AG04449 (cell line): ENCODE measurements at regions not wholly inside any gene's neighbourhood (a gene's known extent, or its start where the extent isn't known, plus 50 kb on each side); places are given as distances from the start of the nearest gene placed in this dataset.

ENCODE experiments used
- CTCF ChIA-PET: fragments of 350-600 bp; formaldehyde crosslinking; extraction: SDS; loops from one replicate; lab custom pipeline; 2021; ENCODE audit warnings: antibody characterized with exemption; lab: Yijun Ruan, JAX
- POLR2A ChIA-PET: fragments of 400-600, 350-600 bp; formaldehyde crosslinking; extraction: SDS; loops from one replicate; lab custom pipeline; 2020; ENCODE audit warnings: antibody characterized with exemption, inconsistent platforms; lab: Yijun Ruan, JAX
- DNase-seq: peaks from one replicate; pipeline ENCODE4 v3.0.0-alpha.2; 2010; ENCODE audit warnings: low read depth, low spot score
- H3K4me3 ChIP-seq: 2 replicates; pipeline ENCODE4 v1.5.1; 2011; ENCODE audit warnings: low read depth, mild to moderate bottlenecking, control low read depth, low read length
- CTCF ChIP-seq: IDR thresholded peaks from one replicate; pipeline ENCODE4 v1.5.1; 2011; ENCODE audit warnings: mild to moderate bottlenecking, moderate library complexity, low read length, control low read depth, inconsistent platforms; ENCODE audit not compliant: insufficient read depth; ENCODE audit errors: missing control alignments

DNA sequence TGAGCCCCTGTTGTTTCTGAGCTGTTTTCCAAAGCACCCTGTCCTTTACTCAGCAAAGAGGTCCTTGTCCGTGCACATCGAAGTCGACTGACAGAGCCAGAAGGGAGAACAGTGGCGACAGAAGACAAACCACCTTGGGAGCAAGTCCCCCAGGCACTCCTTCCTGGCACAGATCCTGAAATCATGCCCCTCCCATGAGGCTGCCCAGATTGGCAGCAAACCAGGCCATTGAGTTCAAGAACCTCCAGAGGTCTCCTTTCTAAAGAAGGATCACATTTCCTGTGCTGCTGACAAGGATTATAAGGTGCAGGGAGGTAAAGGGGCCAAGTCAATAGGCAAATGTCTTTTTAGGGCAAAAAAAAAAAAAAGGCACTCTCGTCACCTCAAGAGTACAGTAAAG is 84.7 kb upstream of the HIVEP3 start:
- DNase-seq = no peak
- CTCF ChIA-PET = interaction anchor here (1.7 kb wide), 1 partner anchor 11 kb away, joined by 9 read pairs; no protein-coding TSS in a partner anchor
- H3K4me3 ChIP-seq = no peak overlapping the region
- no peak for TF ChIP-seq CTCF
- POLR2A ChIA-PET = no interaction called here

DNA sequence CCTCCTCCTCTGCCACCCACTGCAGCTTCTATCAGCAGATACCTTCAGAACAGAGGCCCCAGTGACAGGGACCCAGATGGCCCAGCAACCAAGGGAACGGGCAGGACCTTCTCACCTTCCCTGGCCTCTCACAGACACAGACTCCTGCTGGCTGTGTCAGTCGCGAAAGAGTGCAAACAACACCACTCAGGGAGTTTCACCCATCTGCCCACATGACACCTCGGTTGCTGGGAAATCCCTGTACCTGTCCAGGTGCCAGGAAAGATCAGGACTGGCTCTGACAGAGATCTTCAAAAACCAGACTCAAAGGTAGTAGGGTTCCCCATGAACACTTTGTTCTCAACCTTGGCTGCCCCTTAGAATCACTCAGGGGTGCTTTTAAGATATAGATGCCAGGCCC is 83.5 kb upstream of the HIVEP3 start:
- POLR2A ChIA-PET = no interaction called here
- no peak overlapping the region for H3K4me3 ChIP-seq
- CTCF ChIA-PET = no interaction called here

GRCh38 chr1:42000766-42001165 is 82.0 kb upstream of the HIVEP3 start:
- H3K4me3 ChIP-seq = no peak overlapping the region
- ChIA-PET POLR2A (no interaction called here), CTCF (no interaction called here)
- TF ChIP-seq CTCF = no peak
- no peak for DNase-seq

More for the DNA sequence above, 83.5 kb upstream of the HIVEP3 start:
- no peak for TF ChIP-seq CTCF
- DNase-seq = no peak

- no peak for TF ChIP-seq CTCF
- CTCF ChIA-PET = interaction anchor here (0.9 kb wide), 1 partner anchor 174 kb away, joined by 3 read pairs; no protein-coding TSS in a partner anchor
- no peak for DNase-seq
- H3K4me3 ChIP-seq = no peak overlapping the region
- POLR2A ChIA-PET = no interaction called here
Measured at GRCh38 chr1:41999884-42000283, 81.2 kb upstream of the HIVEP3 start.

DNA sequence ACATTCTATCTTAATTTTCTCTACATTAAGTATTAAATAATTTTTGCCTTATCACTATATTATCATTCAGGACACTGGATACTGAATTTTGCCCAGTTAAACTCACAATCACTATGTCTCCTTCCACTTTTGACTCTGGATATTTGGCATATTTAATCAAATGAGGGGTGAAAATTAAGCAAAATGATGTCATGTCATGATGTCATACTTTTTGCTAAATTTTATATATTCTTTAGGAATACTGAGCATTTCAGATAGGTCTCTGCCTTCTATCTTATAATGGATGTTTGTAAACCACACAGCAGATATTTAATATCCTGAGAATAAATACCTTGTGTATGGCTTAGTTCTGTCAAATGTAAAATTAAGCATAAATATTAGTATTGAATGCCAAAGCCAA is 79.5 kb upstream of the HIVEP3 start:
- CTCF ChIA-PET = no interaction called here
- no peak for TF ChIP-seq CTCF
- H3K4me3 ChIP-seq = no peak overlapping the region
- POLR2A ChIA-PET = no interaction called here
- DNase-seq = no peak

- ChIA-PET POLR2A (no interaction called here), CTCF (no interaction called here)
- TF ChIP-seq CTCF = no peak
- H3K4me3 ChIP-seq = no peak overlapping the region
- DNase-seq = no peak
Measured at GRCh38 chr1:41997153-41997552, 78.4 kb upstream of the HIVEP3 start.
